Smooth muscle cell (in vitro differentiated cells): ENCODE measurements at regions not wholly inside any gene's neighbourhood (a gene's known extent, or its start where the extent isn't known, plus 50 kb on each side); places are given as distances from the start of the nearest gene placed in this dataset.

ENCODE experiments used
- DNase-seq: peaks from one replicate; lab custom pipeline; 2025; ENCODE audit not compliant: unreplicated experiment; lab: John Stamatoyannopoulos, UW
- H2AFZ ChIP-seq: fragments of 200-600 bp; sonication (generic); 2 replicates; pipeline ENCODE4 v1.6.0; 2016; ENCODE audit warnings: antibody characterized with exemption, low read depth, mild to moderate bottlenecking
- H3F3A ChIP-seq: fragments of 200-600 bp; sonication (generic); 2 replicates; pipeline ENCODE4 v1.6.0; 2017; ENCODE audit warnings: antibody characterized with exemption, low read depth
- H3K27ac ChIP-seq: fragments of 200-600 bp; sonication (generic); 2 replicates; pipeline ENCODE4 v1.5.1; 2016; ENCODE audit warnings: low read depth, mild to moderate bottlenecking
- H3K27me3 ChIP-seq: fragments of 200-600 bp; sonication (generic); 2 replicates; pipeline ENCODE4 v1.6.1; 2016; ENCODE audit warnings: low read depth, mild to moderate bottlenecking
- H3K36me3 ChIP-seq: fragments of 200-600 bp; sonication (generic); 2 replicates; pipeline ENCODE4 v1.5.1; 2016; ENCODE audit warnings: low read depth
- H3K4me1 ChIP-seq: fragments of 200-600 bp; sonication (generic); 2 replicates; pipeline ENCODE4 v1.5.1; 2016; ENCODE audit warnings: low read depth
- H3K4me2 ChIP-seq: fragments of 200-600 bp; sonication (generic); 2 replicates; pipeline ENCODE4 v1.6.0; 2016; ENCODE audit warnings: mild to moderate bottlenecking
- H3K4me3 ChIP-seq: fragments of 200-600 bp; sonication (generic); 2 replicates; pipeline ENCODE4 v1.5.1; 2016; ENCODE audit warnings: mild to moderate bottlenecking
- H3K79me2 ChIP-seq: fragments of 200-600 bp; sonication (generic); 2 replicates; pipeline ENCODE4 v1.6.0; 2016; ENCODE audit warnings: low read depth, mild to moderate bottlenecking
- H3K9ac ChIP-seq: fragments of 200-600 bp; sonication (generic); 2 replicates; pipeline ENCODE4 v1.6.0; 2016; ENCODE audit warnings: low read depth
- H3K9me3 ChIP-seq: fragments of 200-600 bp; sonication (generic); replicated peaks from 2 replicates; pipeline ENCODE4 v1.5.1; 2016; ENCODE audit warnings: low read depth
- H4K20me1 ChIP-seq: fragments of 200-600 bp; sonication (generic); 2 replicates; pipeline ENCODE4 v1.6.0; 2016; ENCODE audit warnings: low read depth
- WGBS: methylation state at CpG from one replicate; pipeline ENCODE4 v1.1.7; 2016; ENCODE audit warnings: low lambda C conversion rate; 5-methylcytosine and 5-hydroxymethylcytosine counted together
- TF ChIP-seq, protein P1 (sequence below): fragments of 200-600 bp; sonication (generic); IDR thresholded peaks from 2 replicates; pipeline ENCODE4 v1.5.1; 2017; ENCODE audit warnings: borderline replicate concordance, mild to moderate bottlenecking, antibody characterized with exemption; ENCODE audit not compliant: insufficient read depth, poor library complexity, severe bottlenecking

GRCh38 chr3:10721101-10721500 lies 94.9 kb upstream of the SLC6A11 start:
- Histone ChIP-seq H3K4me2 (no peak overlapping the region), H3F3A (no peaks in the 10 kb centered on the region), H3K9me3 (no peaks in the 10 kb centered on the region), H3K79me2 (no peaks in the 10 kb centered on the region), H2AFZ (no peak overlapping the region), H3K27ac (no peak overlapping the region), H3K27me3 (peaks cover 27% of the 10 kb centered on the region), H3K36me3 (no peaks in the 10 kb centered on the region), H3K4me1 (no peaks in the 10 kb centered on the region), H3K4me3 (no peak overlapping the region), H3K9ac (no peak overlapping the region), H4K20me1 (no peaks in the 10 kb centered on the region)
- TF ChIP-seq, protein P1, sequence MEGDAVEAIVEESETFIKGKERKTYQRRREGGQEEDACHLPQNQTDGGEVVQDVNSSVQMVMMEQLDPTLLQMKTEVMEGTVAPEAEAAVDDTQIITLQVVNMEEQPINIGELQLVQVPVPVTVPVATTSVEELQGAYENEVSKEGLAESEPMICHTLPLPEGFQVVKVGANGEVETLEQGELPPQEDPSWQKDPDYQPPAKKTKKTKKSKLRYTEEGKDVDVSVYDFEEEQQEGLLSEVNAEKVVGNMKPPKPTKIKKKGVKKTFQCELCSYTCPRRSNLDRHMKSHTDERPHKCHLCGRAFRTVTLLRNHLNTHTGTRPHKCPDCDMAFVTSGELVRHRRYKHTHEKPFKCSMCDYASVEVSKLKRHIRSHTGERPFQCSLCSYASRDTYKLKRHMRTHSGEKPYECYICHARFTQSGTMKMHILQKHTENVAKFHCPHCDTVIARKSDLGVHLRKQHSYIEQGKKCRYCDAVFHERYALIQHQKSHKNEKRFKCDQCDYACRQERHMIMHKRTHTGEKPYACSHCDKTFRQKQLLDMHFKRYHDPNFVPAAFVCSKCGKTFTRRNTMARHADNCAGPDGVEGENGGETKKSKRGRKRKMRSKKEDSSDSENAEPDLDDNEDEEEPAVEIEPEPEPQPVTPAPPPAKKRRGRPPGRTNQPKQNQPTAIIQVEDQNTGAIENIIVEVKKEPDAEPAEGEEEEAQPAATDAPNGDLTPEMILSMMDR = no peak
- DNase-seq = no peak
- WGBS = 81% methylated on average over 5 of the region's 5 CpGs

DNA sequence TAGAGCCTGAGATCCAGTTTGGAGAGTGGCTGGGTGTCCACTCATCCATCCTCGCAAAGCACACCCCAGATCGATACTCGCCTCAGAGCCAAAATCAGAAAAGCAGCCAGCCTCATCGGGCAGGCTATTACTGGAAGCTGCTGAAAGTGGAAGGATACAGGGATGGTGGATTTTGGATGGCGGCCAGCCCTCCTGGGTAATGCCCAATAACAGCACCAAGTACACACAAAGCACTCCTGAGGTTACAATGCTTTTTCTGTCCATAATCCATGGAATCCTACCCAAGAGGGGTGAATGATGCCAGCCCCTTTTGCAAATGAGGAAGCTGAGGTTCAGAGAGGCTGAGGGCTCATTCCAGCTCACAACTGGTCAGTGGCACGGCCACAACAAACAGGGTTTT lies 93.1 kb upstream of the SLC6A11 start:
- Histone ChIP-seq H3K4me1 (no peaks in the 10 kb centered on the region), H3K9ac (no peak overlapping the region), H4K20me1 (no peaks in the 10 kb centered on the region), H3K36me3 (no peaks in the 10 kb centered on the region), H3K27ac (no peak overlapping the region), H2AFZ (no peak overlapping the region), H3K4me2 (no peak overlapping the region), H3F3A (no peaks in the 10 kb centered on the region), H3K27me3 (peaks cover 37% of the 10 kb centered on the region), H3K9me3 (no peaks in the 10 kb centered on the region), H3K79me2 (no peaks in the 10 kb centered on the region), H3K4me3 (no peak overlapping the region)
- TF ChIP-seq, protein P1 = no peak
- 89% methylated on average over 6 of the region's 6 CpGs for WGBS
- no peak for DNase-seq

- H3K27ac ChIP-seq = no peak overlapping the region
- H3K4me3 ChIP-seq = no peak overlapping the region
- no peaks in the 10 kb centered on the region for H3K79me2 ChIP-seq
- no peak overlapping the region for H2AFZ ChIP-seq
- no peaks in the 10 kb centered on the region for H3K36me3 ChIP-seq
- H3K4me1 ChIP-seq = no peaks in the 10 kb centered on the region
- H3K9me3 ChIP-seq = no peaks in the 10 kb centered on the region
- H3K4me2 ChIP-seq = no peak overlapping the region
- DNase-seq = no peak
- no peak overlapping the region for H3K9ac ChIP-seq
- H3K27me3 ChIP-seq = peaks cover 39% of the 10 kb centered on the region
- H4K20me1 ChIP-seq = no peaks in the 10 kb centered on the region
- no peaks in the 10 kb centered on the region for H3F3A ChIP-seq
- WGBS = 78% methylated on average over 6 of the region's 6 CpGs
- TF ChIP-seq, protein P1 = no peak
These were observed 92.0 kb upstream of the SLC6A11 start for GRCh38 chr3:10723991-10724390.

- peaks cover 39% of the 10 kb centered on the region for H3K27me3 ChIP-seq
- no peaks in the 10 kb centered on the region for H3F3A ChIP-seq
- no peaks in the 10 kb centered on the region for H3K4me1 ChIP-seq
- no peak overlapping the region for H3K27ac ChIP-seq
- 74% methylated on average over 1 of the region's 1 CpG for WGBS
- no peak for DNase-seq
- H2AFZ ChIP-seq = no peak overlapping the region
- no peaks in the 10 kb centered on the region for H3K9me3 ChIP-seq
- H3K9ac ChIP-seq = no peak overlapping the region
- H3K4me3 ChIP-seq = no peak overlapping the region
- H3K4me2 ChIP-seq = no peak overlapping the region
- no peaks in the 10 kb centered on the region for H4K20me1 ChIP-seq
- no peaks in the 10 kb centered on the region for H3K36me3 ChIP-seq
- TF ChIP-seq, protein P1 = no peak
- no peaks in the 10 kb centered on the region for H3K79me2 ChIP-seq
These were observed 91.0 kb upstream of the SLC6A11 start for GRCh38 chr3:10725067-10725466.
